DND-41 (cell line): ENCODE measurements at regions not wholly inside any gene's neighbourhood (a gene's known extent, or its start where the extent isn't known, plus 50 kb on each side); places are given as distances from the start of the nearest gene placed in this dataset.

ENCODE experiments used
- ATAC-seq: fragments of 200-7000 bp; cut with Tn5 transposase; 3 replicates; pipeline ENCODE4 v1.9.1; 2021; ENCODE audit warnings: low read depth; ENCODE audit not compliant: insufficient read depth
- DNase-seq: peaks from one replicate; pipeline ENCODE4 v3.0.0-alpha.2; 2020
- H2AFZ ChIP-seq: 2 replicates; pipeline ENCODE4 v1.6.0; 2012; ENCODE audit warnings: low read depth, low read length
- H3K27ac ChIP-seq: 2 replicates; pipeline ENCODE4 v1.5.1; 2012; ENCODE audit warnings: low read length, inconsistent platforms
- H3K27me3 ChIP-seq: fragments of 200-600 bp; sonication (generic); 2 replicates; pipeline ENCODE4 v1.6.0; 2012; ENCODE audit warnings: low read length, mild to moderate bottlenecking, inconsistent platforms; ENCODE audit not compliant: insufficient read depth, poor library complexity
- H3K36me3 ChIP-seq: 2 replicates; pipeline ENCODE4 v1.5.1; 2012; ENCODE audit warnings: low read length, inconsistent platforms; ENCODE audit not compliant: insufficient read depth
- H3K4me1 ChIP-seq: 2 replicates; pipeline ENCODE4 v1.5.1; 2012; ENCODE audit warnings: mild to moderate bottlenecking, low read length; ENCODE audit not compliant: insufficient read depth
- H3K4me2 ChIP-seq: 2 replicates; pipeline ENCODE4 v1.6.0; 2012; ENCODE audit warnings: mild to moderate bottlenecking, moderate library complexity, low read length, inconsistent platforms; ENCODE audit not compliant: insufficient read depth
- H3K4me3 ChIP-seq, 2 experiments: fragments of 200-600 bp in 1 of 2; shearing (Covaris generic) in 1 of 2; 2 replicates each; pipeline ENCODE4 v1.5.1; 2012 to 2016; ENCODE audit warnings: inconsistent platforms in 2 of 2, low read length in 2 of 2, mild to moderate bottlenecking in 2 of 2, low read depth in 1 of 2, moderate library complexity in 1 of 2
- H3K79me2 ChIP-seq: 2 replicates; pipeline ENCODE4 v1.6.0; 2012; ENCODE audit warnings: low read length, inconsistent platforms; ENCODE audit not compliant: insufficient read depth
- H3K9ac ChIP-seq: 2 replicates; pipeline ENCODE4 v1.6.0; 2012; ENCODE audit warnings: low read depth, mild to moderate bottlenecking, inconsistent platforms, low read length, moderate library complexity
- H3K9me3 ChIP-seq: 2 replicates; pipeline ENCODE4 v1.5.1; 2012; ENCODE audit warnings: low read length, moderate library complexity, mild to moderate bottlenecking, inconsistent platforms; ENCODE audit not compliant: insufficient read depth, severe bottlenecking
- H4K20me1 ChIP-seq: 2 replicates; pipeline ENCODE4 v1.6.0; 2012; ENCODE audit warnings: low read length; ENCODE audit not compliant: insufficient read depth
- EZH2 ChIP-seq: IDR thresholded peaks from 3 replicates; pipeline ENCODE4 v1.6.1; 2012; ENCODE audit warnings: borderline replicate concordance, low read depth, mild to moderate bottlenecking, moderate library complexity, low read length, inconsistent platforms; ENCODE audit not compliant: severe bottlenecking
- TF ChIP-seq, protein P1 (sequence below): IDR thresholded peaks from 2 replicates; pipeline ENCODE4 v1.5.1; 2012; ENCODE audit warnings: borderline replicate concordance, low read length, moderate library complexity, mild to moderate bottlenecking; ENCODE audit not compliant: poor library complexity, severe bottlenecking; ENCODE audit errors: extremely low read depth

DNA sequence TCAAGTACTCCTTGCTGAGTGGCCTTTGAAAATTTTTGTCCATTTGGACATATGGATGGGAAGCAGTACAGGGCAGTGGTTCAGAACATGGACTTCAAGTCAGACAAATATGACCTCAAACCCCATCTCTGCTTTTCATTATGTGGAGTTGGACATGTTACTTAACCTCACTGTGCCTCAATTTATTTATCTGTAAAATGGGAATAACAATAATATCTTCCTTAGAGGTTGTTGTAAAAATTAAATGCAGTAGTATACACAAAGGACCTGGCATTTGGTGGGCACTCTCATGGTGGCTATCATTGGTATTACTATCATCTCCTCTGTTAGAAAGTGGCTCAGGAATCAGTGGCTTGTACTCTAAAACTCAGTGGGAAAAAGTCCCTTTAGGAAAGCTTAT lies 204.0 kb upstream of the MYLIP start:
- Histone ChIP-seq H3K4me1 (no peaks in the 10 kb centered on the region), H3K4me2 (no peak overlapping the region), H4K20me1 (no peaks in the 10 kb centered on the region), H3K9me3 (no peaks in the 10 kb centered on the region), H3K36me3 (no peaks in the 10 kb centered on the region), H3K27me3 (no peaks in the 10 kb centered on the region), H3K79me2 (no peaks in the 10 kb centered on the region), H2AFZ (no peak overlapping the region), H3K4me3 (no peak overlapping the region), H3K9ac (no peak overlapping the region), H3K27ac (no peak overlapping the region)
- TF ChIP-seq, protein P1, sequence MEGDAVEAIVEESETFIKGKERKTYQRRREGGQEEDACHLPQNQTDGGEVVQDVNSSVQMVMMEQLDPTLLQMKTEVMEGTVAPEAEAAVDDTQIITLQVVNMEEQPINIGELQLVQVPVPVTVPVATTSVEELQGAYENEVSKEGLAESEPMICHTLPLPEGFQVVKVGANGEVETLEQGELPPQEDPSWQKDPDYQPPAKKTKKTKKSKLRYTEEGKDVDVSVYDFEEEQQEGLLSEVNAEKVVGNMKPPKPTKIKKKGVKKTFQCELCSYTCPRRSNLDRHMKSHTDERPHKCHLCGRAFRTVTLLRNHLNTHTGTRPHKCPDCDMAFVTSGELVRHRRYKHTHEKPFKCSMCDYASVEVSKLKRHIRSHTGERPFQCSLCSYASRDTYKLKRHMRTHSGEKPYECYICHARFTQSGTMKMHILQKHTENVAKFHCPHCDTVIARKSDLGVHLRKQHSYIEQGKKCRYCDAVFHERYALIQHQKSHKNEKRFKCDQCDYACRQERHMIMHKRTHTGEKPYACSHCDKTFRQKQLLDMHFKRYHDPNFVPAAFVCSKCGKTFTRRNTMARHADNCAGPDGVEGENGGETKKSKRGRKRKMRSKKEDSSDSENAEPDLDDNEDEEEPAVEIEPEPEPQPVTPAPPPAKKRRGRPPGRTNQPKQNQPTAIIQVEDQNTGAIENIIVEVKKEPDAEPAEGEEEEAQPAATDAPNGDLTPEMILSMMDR, result no peak
- TF ChIP-seq EZH2, result no peak
- no peak for ATAC-seq
- no peak for DNase-seq

DNA sequence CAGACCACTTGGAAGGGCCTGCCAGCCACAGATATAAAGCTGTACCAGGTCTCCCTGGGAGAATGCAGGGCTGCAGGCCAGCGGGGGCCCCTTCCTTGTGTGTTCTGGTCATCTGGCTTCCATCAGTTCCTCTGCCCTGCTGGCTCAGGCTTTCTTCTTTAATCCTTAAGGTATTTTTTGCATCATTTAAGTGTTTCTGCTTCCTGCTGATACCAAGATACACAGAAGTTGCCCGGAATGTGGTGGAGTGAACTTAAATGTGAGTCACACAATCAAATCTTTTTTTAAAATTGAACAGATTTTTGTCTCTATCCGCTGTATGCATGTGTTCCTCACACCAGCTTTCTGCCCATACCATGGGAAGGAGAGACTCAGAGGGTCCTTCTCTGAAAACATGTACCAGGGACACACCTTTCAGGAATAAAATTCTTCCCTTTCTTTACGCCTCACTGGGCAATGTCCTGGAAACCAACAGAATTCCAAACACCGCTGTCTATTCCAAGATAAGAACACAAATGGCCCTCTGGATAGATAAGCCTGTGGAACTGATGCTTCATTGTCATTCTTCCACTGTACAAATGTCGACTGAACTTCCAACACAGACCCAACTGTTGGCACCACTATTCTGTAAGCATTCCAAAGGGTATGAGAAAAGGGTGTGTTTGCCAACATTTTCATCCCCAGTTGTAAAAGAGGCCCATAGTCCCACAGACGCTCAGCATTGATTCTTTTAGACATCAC lies 206.2 kb upstream of the MYLIP start:
- no peak for TF ChIP-seq EZH2
- TF ChIP-seq, protein P1, result no peak
- no peak overlapping the region for H3K4me2 ChIP-seq

DNA sequence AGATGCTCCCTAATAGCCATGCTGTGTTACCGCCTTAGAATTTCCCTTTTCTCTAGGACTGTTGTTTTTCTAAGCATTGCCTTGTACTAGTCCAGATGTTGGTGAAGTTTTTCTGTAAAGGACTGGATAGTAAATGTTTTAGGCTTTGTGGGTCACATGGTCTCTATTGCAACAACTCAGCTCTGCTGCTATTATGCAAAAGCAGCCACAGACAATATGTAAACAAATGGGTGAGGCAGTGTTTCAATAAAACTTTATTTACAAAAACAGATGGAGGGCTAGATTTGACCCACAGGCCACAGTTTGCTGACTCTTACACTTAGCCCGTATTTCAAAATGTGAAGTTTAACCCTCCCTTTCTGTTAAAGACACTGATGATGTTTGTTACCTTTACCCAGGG lies 207.6 kb upstream of the MYLIP start:
- Histone ChIP-seq H4K20me1 (no peaks in the 10 kb centered on the region), H3K79me2 (no peaks in the 10 kb centered on the region), H3K4me3 (no peak overlapping the region), H3K9ac (no peak overlapping the region), H3K9me3 (no peaks in the 10 kb centered on the region), H3K27me3 (no peaks in the 10 kb centered on the region), H2AFZ (no peak overlapping the region), H3K27ac (no peak overlapping the region), H3K36me3 (no peaks in the 10 kb centered on the region), H3K4me1 (no peaks in the 10 kb centered on the region), H3K4me2 (no peak overlapping the region)
- no peak for TF ChIP-seq EZH2
- TF ChIP-seq, protein P1, result no peak
- ATAC-seq, result no peak
- DNase-seq, result no peak

More for the DNA sequence above, 206.2 kb upstream of the MYLIP start:
- H3K9me3 ChIP-seq, result no peaks in the 10 kb centered on the region
- DNase-seq (no peak), ATAC-seq (no peak)
- no peaks in the 10 kb centered on the region for H3K36me3 ChIP-seq
- H3K79me2 ChIP-seq, result no peaks in the 10 kb centered on the region
- H3K4me1 ChIP-seq, result no peaks in the 10 kb centered on the region
- H3K9ac ChIP-seq, result no peak overlapping the region
- H2AFZ ChIP-seq, result no peak overlapping the region
- no peak overlapping the region for H3K27ac ChIP-seq
- H3K27me3 ChIP-seq, result no peaks in the 10 kb centered on the region
- H3K4me3 ChIP-seq, result no peak overlapping the region
- H4K20me1 ChIP-seq, result no peaks in the 10 kb centered on the region

DNA sequence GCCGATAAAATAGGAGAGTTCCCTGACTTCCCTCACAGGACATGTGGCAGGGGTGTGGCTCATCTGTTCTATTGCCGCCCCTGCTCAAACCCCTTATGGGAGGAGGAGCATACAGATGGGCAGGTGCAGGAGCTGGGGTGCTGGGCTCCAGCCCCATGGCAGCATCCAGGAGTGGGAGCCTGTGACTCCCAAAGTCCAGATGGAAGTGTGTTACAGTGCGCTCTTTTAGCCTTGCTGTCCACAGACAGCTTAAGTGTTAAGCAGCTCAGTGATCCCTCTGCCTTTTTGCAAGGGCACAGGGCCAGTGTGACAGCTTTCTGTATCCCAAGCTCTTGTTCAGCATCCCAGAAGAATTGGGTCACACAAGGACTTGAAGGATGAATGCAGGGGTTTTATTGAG lies 212.3 kb upstream of the MYLIP start:
- no peak for ATAC-seq
- H3K9me3 ChIP-seq, result no peaks in the 10 kb centered on the region
- H3K27me3 ChIP-seq, result no peaks in the 10 kb centered on the region

More for the DNA sequence above, 212.3 kb upstream of the MYLIP start:
- Histone ChIP-seq H3K4me2 (no peak overlapping the region), H3K9ac (no peak overlapping the region), H3K36me3 (no peaks in the 10 kb centered on the region), H3K79me2 (no peaks in the 10 kb centered on the region), H3K4me1 (no peaks in the 10 kb centered on the region), H3K27ac (no peak overlapping the region), H2AFZ (no peak overlapping the region), H4K20me1 (no peaks in the 10 kb centered on the region), H3K4me3 (no peak overlapping the region)
- TF ChIP-seq EZH2, result no peak
- TF ChIP-seq, protein P1, result no peak
- DNase-seq, result no peak
